ENCODE measurements at regions not wholly inside any gene's neighbourhood (a gene's known extent, or its start where the extent isn't known, plus 50 kb on each side); places are given as distances from the start of the nearest gene placed in this dataset.

- Histone ChIP-seq H3K27ac (no peak overlapping the region), H3K9me3 (no peaks in the 10 kb centered on the region), H3K36me3 (no peaks in the 10 kb centered on the region), H3K27me3 (no peaks in the 10 kb centered on the region), H3K4me1 (no peaks in the 10 kb centered on the region), H3K4me3 (no peak overlapping the region)
- no peak for TF ChIP-seq CTCF (IDR thresholded peaks at IDR 0.05)
- TF ChIP-seq EP300 (IDR thresholded peaks at IDR 0.05): no peak
- TF ChIP-seq POLR2A (IDR thresholded peaks at IDR 0.05): no peak
- TF ChIP-seq POLR2AphosphoS5 (IDR thresholded peaks at IDR 0.05): no peak
- DNase-seq (ENCODE audit: low spot score in 2 of 2): no peak
- WGBS: 78% methylated on average over 7 of the region's 7 CpGs
Measured at GRCh38 chr14:98602983-98603382, 669.0 kb downstream of the BCL11B start.

- H3K4me3 ChIP-seq: no peak overlapping the region
- TF ChIP-seq EP300 (IDR thresholded peaks at IDR 0.05) (no peak), POLR2A (IDR thresholded peaks at IDR 0.05) (no peak), CTCF (IDR thresholded peaks at IDR 0.05) (no peak), POLR2AphosphoS5 (IDR thresholded peaks at IDR 0.05) (no peak)
- H3K9me3 ChIP-seq: no peaks in the 10 kb centered on the region
- WGBS: 68% methylated on average over 2 of the region's 2 CpGs
- H3K36me3 ChIP-seq: no peaks in the 10 kb centered on the region
- no peaks in the 10 kb centered on the region for H3K27me3 ChIP-seq
- no peak for DNase-seq (ENCODE audit: low spot score in 2 of 2)
- no peak overlapping the region for H3K27ac ChIP-seq
- H3K4me1 ChIP-seq: no peaks in the 10 kb centered on the region
Measured at GRCh38 chr14:98605043-98605442, 667.0 kb downstream of the BCL11B start.

GRCh38 chr14:98606041-98606640, 665.9 kb downstream of the BCL11B start:
- no peaks in the 10 kb centered on the region for H3K36me3 ChIP-seq
- 86% methylated on average over 8 of the region's 8 CpGs for WGBS
- H3K27ac ChIP-seq: no peak overlapping the region
- H3K9me3 ChIP-seq: no peaks in the 10 kb centered on the region
- no peaks in the 10 kb centered on the region for H3K4me1 ChIP-seq
- TF ChIP-seq POLR2A (IDR thresholded peaks at IDR 0.05) (no peak), EP300 (IDR thresholded peaks at IDR 0.05) (no peak), POLR2AphosphoS5 (IDR thresholded peaks at IDR 0.05) (no peak), CTCF (IDR thresholded peaks at IDR 0.05) (no peak)
- H3K27me3 ChIP-seq: no peaks in the 10 kb centered on the region
- no peak overlapping the region for H3K4me3 ChIP-seq
- DNase-seq (ENCODE audit: low spot score in 2 of 2): no peak

GRCh38 chr14:98606816-98607215, 665.2 kb downstream of the BCL11B start:
- no peak overlapping the region for H3K4me3 ChIP-seq
- no peaks in the 10 kb centered on the region for H3K4me1 ChIP-seq
- no peaks in the 10 kb centered on the region for H3K9me3 ChIP-seq
- no peak for DNase-seq (ENCODE audit: low spot score in 2 of 2)
- H3K36me3 ChIP-seq: no peaks in the 10 kb centered on the region
- TF ChIP-seq EP300 (IDR thresholded peaks at IDR 0.05) (no peak), CTCF (IDR thresholded peaks at IDR 0.05) (no peak), POLR2AphosphoS5 (IDR thresholded peaks at IDR 0.05) (no peak), POLR2A (IDR thresholded peaks at IDR 0.05) (no peak)
- H3K27ac ChIP-seq: no peak overlapping the region
- no peaks in the 10 kb centered on the region for H3K27me3 ChIP-seq
- 88% methylated on average over 4 of the region's 4 CpGs for WGBS

GRCh38 chr14:98607341-98607910, 664.6 kb downstream of the BCL11B start:
- H3K27ac ChIP-seq: no peak overlapping the region
- H3K36me3 ChIP-seq: no peaks in the 10 kb centered on the region
- no peaks in the 10 kb centered on the region for H3K9me3 ChIP-seq
- DNase-seq (ENCODE audit: low spot score in 2 of 2): no peak
- no peaks in the 10 kb centered on the region for H3K4me1 ChIP-seq
- H3K27me3 ChIP-seq: no peaks in the 10 kb centered on the region
- no peak overlapping the region for H3K4me3 ChIP-seq
- TF ChIP-seq POLR2A (IDR thresholded peaks at IDR 0.05) (no peak), CTCF (IDR thresholded peaks at IDR 0.05) (no peak)
- 94% methylated on average over 4 of the region's 4 CpGs for WGBS

Data from suprapubic skin (tissue), 4 donors.